CD14-positive monocyte (primary cell): ENCODE measurements at regions not wholly inside any gene's neighbourhood (a gene's known extent, or its start where the extent isn't known, plus 50 kb on each side); places are given as distances from the start of the nearest gene placed in this dataset.

Source experiments
- DNase-seq, 3 donors: peaks; one replicate each; pipeline ENCODE4 v3.0.0-alpha.2; 2011 to 2022
- H2AFZ ChIP-seq: 2 replicates; pipeline ENCODE4 v1.6.0; 2012; ENCODE audit warnings: mild to moderate bottlenecking, low read depth, low read length, inconsistent platforms; ENCODE audit not compliant: insufficient read depth, poor library complexity, severe bottlenecking
- H3K27ac ChIP-seq, 2 donors: 1 replicate in 1 of 2; 2 replicates in 1 of 2; pipeline ENCODE4 v1.5.1; 2012 to 2013; ENCODE audit warnings: low read length in 2 of 2, control low read depth in 1 of 2, inconsistent platforms in 1 of 2, low read depth in 1 of 2, mild to moderate bottlenecking in 1 of 2
- H3K27me3 ChIP-seq, 2 donors: one replicate each; pipeline versions ENCODE4 v1.6.0 to v1.6.1; 2011 to 2013; ENCODE audit warnings: low read length in 2 of 2; ENCODE audit not compliant: control insufficient read depth in 2 of 2, insufficient read depth in 2 of 2
- H3K36me3 ChIP-seq, 2 donors: replicated peaks in 1 of 2; 1 replicate in 1 of 2; 2 replicates in 1 of 2; pipeline versions ENCODE4 v1.5.1 to v1.6.1; 2012 to 2013; ENCODE audit warnings: low read length in 2 of 2, control low read depth in 1 of 2, inconsistent platforms in 1 of 2, mild to moderate bottlenecking in 1 of 2; ENCODE audit not compliant: insufficient read depth in 2 of 2, control insufficient read depth in 1 of 2
- H3K4me1 ChIP-seq, 2 donors: 1 replicate in 1 of 2; 2 replicates in 1 of 2; pipeline versions ENCODE4 v1.5.1 to v1.6.1; 2012 to 2013; ENCODE audit warnings: low read length in 2 of 2, control low read depth in 1 of 2, inconsistent platforms in 1 of 2, mild to moderate bottlenecking in 1 of 2, moderate library complexity in 1 of 2; ENCODE audit not compliant: insufficient read depth in 2 of 2, control insufficient read depth in 1 of 2
- H3K4me2 ChIP-seq: replicated peaks from 2 replicates; pipeline ENCODE3; 2012; ENCODE audit warnings: low read length, moderate library complexity, mild to moderate bottlenecking; ENCODE audit not compliant: poor library complexity, severe bottlenecking; ENCODE audit errors: extremely low read depth
- H3K4me3 ChIP-seq, 3 experiments: fragments of 200-600 bp in 1 of 3; sonication (generic) in 1 of 3; replicated peaks in 1 of 3; 1 replicate in 2 of 3; 2 replicates in 1 of 3; pipeline ENCODE4 v1.5.1; 2011 to 2013; ENCODE audit warnings: low read length in 3 of 3, mild to moderate bottlenecking in 3 of 3, control low read depth in 2 of 3, low read depth in 2 of 3, inconsistent platforms in 1 of 3, moderate library complexity in 1 of 3
- H3K79me2 ChIP-seq: 2 replicates; pipeline ENCODE4 v1.6.0; 2012; ENCODE audit warnings: mild to moderate bottlenecking, control low read depth, inconsistent platforms, low read length, moderate library complexity; ENCODE audit not compliant: insufficient read depth
- H3K9ac ChIP-seq: 2 replicates; pipeline ENCODE4 v1.6.0; 2017; ENCODE audit warnings: low read length, mild to moderate bottlenecking; ENCODE audit not compliant: insufficient read depth, poor library complexity, severe bottlenecking
- H3K9me3 ChIP-seq, 2 donors: replicated peaks in 1 of 2; 1 replicate in 1 of 2; 2 replicates in 1 of 2; pipeline versions ENCODE4 v1.5.1 to v1.6.1; 2012 to 2013; ENCODE audit warnings: low read length in 2 of 2, control low read depth in 1 of 2; ENCODE audit not compliant: control insufficient read depth in 1 of 2, insufficient read depth in 1 of 2
- H4K20me1 ChIP-seq: 2 replicates; pipeline ENCODE4 v1.6.0; 2012; ENCODE audit warnings: mild to moderate bottlenecking, low read length, control low read depth, moderate library complexity; ENCODE audit not compliant: insufficient read depth
- H3K27ac Mint-ChIP-seq, 7 donors: one replicate each; pipeline ENCODE4 v1.8.0; 2020; ENCODE audit warnings: mild to moderate bottlenecking in 7 of 7, mixed read lengths in 7 of 7, moderate library complexity in 6 of 7, inconsistent platforms in 2 of 7
- H3K27me3 Mint-ChIP-seq, 3 donors: one replicate each; pipeline ENCODE4 v1.8.0; 2021 to 2022; ENCODE audit warnings: low read depth in 3 of 3, mild to moderate bottlenecking in 3 of 3, mixed read lengths in 3 of 3, moderate library complexity in 3 of 3, inconsistent platforms in 1 of 3
- H3K36me3 Mint-ChIP-seq, 2 donors: one replicate each; pipeline ENCODE4 v1.8.0; 2020; ENCODE audit warnings: mixed read lengths in 2 of 2, inconsistent platforms in 1 of 2, mild to moderate bottlenecking in 1 of 2
- H3K4me1 Mint-ChIP-seq: one replicate; pipeline ENCODE4 v1.8.0; 2020; ENCODE audit warnings: mild to moderate bottlenecking, mixed read lengths
- H3K4me3 Mint-ChIP-seq, 2 donors: one replicate each; pipeline ENCODE4 v1.8.0; 2020; ENCODE audit warnings: mild to moderate bottlenecking in 2 of 2, mixed read lengths in 2 of 2, moderate library complexity in 1 of 2
- H3K9me3 Mint-ChIP-seq, 7 donors: one replicate each; pipeline ENCODE4 v1.8.0; 2020 to 2022; ENCODE audit warnings: mixed read lengths in 7 of 7, mild to moderate bottlenecking in 6 of 7, moderate library complexity in 6 of 7, inconsistent platforms in 2 of 7
- CTCF ChIP-seq: fragments of 200-600 bp; IDR thresholded peaks from one replicate; pipeline ENCODE4 v1.8.0; 2022; ENCODE audit warnings: antibody characterized with exemption, mild to moderate bottlenecking
- WGBS: methylation state at CpG from one replicate; pipeline ENCODE4 v1.1.5; 2013; ENCODE audit warnings: missing lambda C conversion rate; ENCODE audit not compliant: insufficient coverage; 5-methylcytosine and 5-hydroxymethylcytosine counted together
- intact Hi-C, 2 donors: fragments of 100-400 bp; cut with micrococcal nuclease; formaldehyde crosslinking; loops; one replicate each; pipeline versions ENCODE4 v1.15.0 to v1.15.1; 2023

- H4K20me1 ChIP-seq = no peaks in the 10 kb centered on the region
- no peaks in the 10 kb centered on the region for H3K79me2 ChIP-seq
- no peaks in the 10 kb centered on the region for H3K27me3 ChIP-seq
- no peak overlapping the region for H3K27ac ChIP-seq
- H3K36me3 ChIP-seq = no peaks in the 10 kb centered on the region
- TF ChIP-seq CTCF = no peak
- Mint-ChIP-seq H3K27ac (no peak overlapping the region), H3K4me3 (no peak overlapping the region), H3K4me1 (no peaks in the 10 kb centered on the region), H3K27me3 (peaks cover 0 to 2% (median 0%) of the 10 kb centered on the region in 3 donors), H3K9me3 (peaks cover 2 to 13% (median 5%) of the 10 kb centered on the region in 7 donors), H3K36me3 (no peaks in the 10 kb centered on the region)
- H3K9ac ChIP-seq = no peak overlapping the region
- no peak overlapping the region for H2AFZ ChIP-seq
- DNase-seq = no peak
- WGBS = no CpG with 5 or more reads among the region's 1 CpG
- H3K9me3 ChIP-seq = peaks cover 4 to 16% of the 10 kb centered on the region in 2 donors
- H3K4me1 ChIP-seq = no peaks in the 10 kb centered on the region
- H3K4me3 ChIP-seq = no peak overlapping the region
- H3K4me2 ChIP-seq = no peak overlapping the region
- intact Hi-C loops = no loop called here
These were observed 71.3 kb upstream of the EYA4 start for GRCh38 chr6:133169901-133170300.

GRCh38 chr6:133170602-133171001 lies 70.6 kb upstream of the EYA4 start:
- no peak overlapping the region for H3K27ac ChIP-seq
- H4K20me1 ChIP-seq = no peaks in the 10 kb centered on the region
- H3K4me3 ChIP-seq = no peak overlapping the region
- no peak for TF ChIP-seq CTCF
- Mint-ChIP-seq H3K27me3 (peaks cover 0 to 2% (median 0%) of the 10 kb centered on the region in 3 donors), H3K9me3 (peaks cover 2 to 13% (median 5%) of the 10 kb centered on the region in 7 donors), H3K4me1 (no peaks in the 10 kb centered on the region), H3K4me3 (no peak overlapping the region), H3K27ac (no peak overlapping the region), H3K36me3 (no peaks in the 10 kb centered on the region)
- H3K27me3 ChIP-seq = no peaks in the 10 kb centered on the region
- peaks cover 4 to 16% of the 10 kb centered on the region in 2 donors for H3K9me3 ChIP-seq
- no peak for DNase-seq
- no peak overlapping the region for H3K9ac ChIP-seq
- H3K79me2 ChIP-seq = no peaks in the 10 kb centered on the region
- H3K36me3 ChIP-seq = no peaks in the 10 kb centered on the region
- intact Hi-C loops = no loop called here
- no peak overlapping the region for H3K4me2 ChIP-seq
- no peaks in the 10 kb centered on the region for H3K4me1 ChIP-seq
- no peak overlapping the region for H2AFZ ChIP-seq
